ENCODE measurements at regions not wholly inside any gene's neighbourhood (a gene's known extent, or its start where the extent isn't known, plus 50 kb on each side); places are given as distances from the start of the nearest gene placed in this dataset.

- intact Hi-C loops (cut with micrococcal nuclease) = no loop called here
- Histone ChIP-seq H2AFZ (ENCODE audit: low read depth, low read length, poor library complexity, severe bottlenecking) (no peak overlapping the region), H3K4me2 (ENCODE audit: low read length) (no peak overlapping the region), H3K9me3 (ENCODE audit: control insufficient read depth in 1 of 2, insufficient read depth in 1 of 2, low read depth in 1 of 2, low read length in 2 of 2) (peaks cover 0 to 5% of the 10 kb centered on the region in 2 experiments; a peak in 1 of 4 replicates), H3K9ac (ENCODE audit: low read length) (no peak overlapping the region), H3K9me2 (ENCODE audit: insufficient read depth) (no peaks in the 10 kb centered on the region), H3K27me3 (ENCODE audit: insufficient read depth, low read length) (no peaks in the 10 kb centered on the region), H3K4me1 (ENCODE audit: control insufficient read depth in 1 of 2, insufficient read depth in 2 of 2, low read length in 2 of 2) (no peaks in the 10 kb centered on the region), H3K4me3 (replicated peaks in 1 of 2; ENCODE audit: low read depth in 1 of 2, low read length in 2 of 2) (no peak overlapping the region), H3K36me3 (ENCODE audit: control insufficient read depth in 1 of 2, insufficient read depth in 2 of 2, low read length in 2 of 2) (no peaks in the 10 kb centered on the region), H4K20me1 (ENCODE audit: insufficient read depth) (no peaks in the 10 kb centered on the region), H3K27ac (ENCODE audit: low read depth, low read length) (no peak overlapping the region), H3K79me2 (ENCODE audit: insufficient read depth, low read length) (no peaks in the 10 kb centered on the region)
- DNase-seq (ENCODE audit: low read depth, low spot score) (no peak), ATAC-seq (no peak)
- CTCF ChIA-PET = no interaction called here
- POLR2A ChIA-PET = no interaction called here
- RAD21 ChIA-PET (ENCODE audit: low non-redundant PET in 1 of 2, low total read pairs in 2 of 2, uncharacterized antibody in 2 of 2, unreplicated experiment in 2 of 2) = no interaction called here
- TF ChIP-seq CBX3 (IDR thresholded peaks at IDR 0.05; ENCODE audit: low read depth) (0 out of 2 replicates have a peak, but pooled peaks have one; percentile 49), CTCF (IDR thresholded peaks at IDR 0.05 in 2 of 3, conservative IDR thresholded peaks at IDR 0.05 in 1 of 3; ENCODE audit: borderline replicate concordance in 1 of 3, insufficient read depth in 1 of 3, low read depth in 2 of 3, low read length in 2 of 3) (no peak), TCF7L2 (IDR thresholded peaks at IDR 0.05; ENCODE audit: borderline replicate concordance, extremely low read depth, insufficient read depth, insufficient read length) (no peak), FOSL1 (IDR thresholded peaks at IDR 0.05; ENCODE audit: low read depth) (no peak)
- no TSS peak for BruUV-seq (replicated peaks)
Measured at GRCh38 chr5:122256388-122256787, 55.6 kb upstream of the SNCAIP start.

- H3K4me2 ChIP-seq (ENCODE audit: low read length) = no peak overlapping the region
- no peak overlapping the region for H2AFZ ChIP-seq (ENCODE audit: low read depth, low read length, poor library complexity, severe bottlenecking)
- no peaks in the 10 kb centered on the region for H3K27me3 ChIP-seq (ENCODE audit: insufficient read depth, low read length)
- H3K79me2 ChIP-seq (ENCODE audit: insufficient read depth, low read length) = no peaks in the 10 kb centered on the region
- BruUV-seq (replicated peaks) = no TSS peak
- H4K20me1 ChIP-seq (ENCODE audit: insufficient read depth) = no peaks in the 10 kb centered on the region
- peaks cover 0 to 5% of the 10 kb centered on the region in 2 experiments; a peak in 1 of 4 replicates for H3K9me3 ChIP-seq (ENCODE audit: control insufficient read depth in 1 of 2, insufficient read depth in 1 of 2, low read depth in 1 of 2, low read length in 2 of 2)
- no peaks in the 10 kb centered on the region for H3K9me2 ChIP-seq (ENCODE audit: insufficient read depth)
- no peak overlapping the region for H3K4me3 ChIP-seq (replicated peaks in 1 of 2; ENCODE audit: low read depth in 1 of 2, low read length in 2 of 2)
- CTCF ChIA-PET = no interaction called here
- RAD21 ChIA-PET (ENCODE audit: low non-redundant PET in 1 of 2, low total read pairs in 2 of 2, uncharacterized antibody in 2 of 2, unreplicated experiment in 2 of 2) = no interaction called here
- DNase-seq (ENCODE audit: low read depth, low spot score) = no peak
- no peaks in the 10 kb centered on the region for H3K36me3 ChIP-seq (ENCODE audit: control insufficient read depth in 1 of 2, insufficient read depth in 2 of 2, low read length in 2 of 2)
- H3K9ac ChIP-seq (ENCODE audit: low read length) = no peak overlapping the region
- intact Hi-C loops (cut with micrococcal nuclease) = no loop called here
- POLR2A ChIA-PET = no interaction called here
- no peak overlapping the region for H3K27ac ChIP-seq (ENCODE audit: low read depth, low read length)
- ATAC-seq = no peak
- H3K4me1 ChIP-seq (ENCODE audit: control insufficient read depth in 1 of 2, insufficient read depth in 2 of 2, low read length in 2 of 2) = no peaks in the 10 kb centered on the region
- TF ChIP-seq POLR2AphosphoS5 (IDR thresholded peaks at IDR 0.05; ENCODE audit: low read depth, low read length) = no peak
- no peak for TF ChIP-seq TCF7L2 (IDR thresholded peaks at IDR 0.05; ENCODE audit: borderline replicate concordance, extremely low read depth, insufficient read depth, insufficient read length)
- TF ChIP-seq FOSL1 (IDR thresholded peaks at IDR 0.05; ENCODE audit: low read depth) = no peak
- TF ChIP-seq CTCF (IDR thresholded peaks at IDR 0.05 in 2 of 3, conservative IDR thresholded peaks at IDR 0.05 in 1 of 3; ENCODE audit: borderline replicate concordance in 1 of 3, insufficient read depth in 1 of 3, low read depth in 2 of 3, low read length in 2 of 3) = no peak
- TF ChIP-seq, protein P1, sequence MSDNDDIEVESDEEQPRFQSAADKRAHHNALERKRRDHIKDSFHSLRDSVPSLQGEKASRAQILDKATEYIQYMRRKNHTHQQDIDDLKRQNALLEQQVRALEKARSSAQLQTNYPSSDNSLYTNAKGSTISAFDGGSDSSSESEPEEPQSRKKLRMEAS (IDR thresholded peaks at IDR 0.05) = no peak
- TF ChIP-seq CEBPB (IDR thresholded peaks at IDR 0.05; ENCODE audit: low read depth) = no peak
- no peak for TF ChIP-seq SP1 (IDR thresholded peaks at IDR 0.05; ENCODE audit: low read depth)
- no peak for TF ChIP-seq REST (IDR thresholded peaks at IDR 0.05; ENCODE audit: low read depth)
- TF ChIP-seq ZFX (IDR thresholded peaks at IDR 0.05) = no peak
- TF ChIP-seq, protein P2, sequence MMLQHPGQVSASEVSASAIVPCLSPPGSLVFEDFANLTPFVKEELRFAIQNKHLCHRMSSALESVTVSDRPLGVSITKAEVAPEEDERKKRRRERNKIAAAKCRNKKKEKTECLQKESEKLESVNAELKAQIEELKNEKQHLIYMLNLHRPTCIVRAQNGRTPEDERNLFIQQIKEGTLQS (IDR thresholded peaks at IDR 0.05) = no peak
- no peak for TF ChIP-seq CBX3 (IDR thresholded peaks at IDR 0.05; ENCODE audit: low read depth)
Measured at GRCh38 chr5:122257000-122257399, 55.0 kb upstream of the SNCAIP start.

Measured in HCT116 (cell line).